H9 (cell line): ENCODE measurements at regions not wholly inside any gene's neighbourhood (a gene's known extent, or its start where the extent isn't known, plus 50 kb on each side); places are given as distances from the start of the nearest gene placed in this dataset.

Experiments used
- DNase-seq: peaks from one replicate; pipeline ENCODE4 v3.0.0-alpha.2; 2017
- H2AFZ ChIP-seq: one replicate; pipeline ENCODE4 v1.6.1; 2013; ENCODE audit warnings: mild to moderate bottlenecking, low read length, control low read depth, moderate library complexity
- H2AK5ac ChIP-seq: 2 replicates; pipeline ENCODE4 v1.6.1; 2013; ENCODE audit warnings: low read length, control low read depth, mixed read lengths; ENCODE audit not compliant: insufficient read length
- H2BK120ac ChIP-seq: one replicate; pipeline ENCODE4 v1.6.1; 2013; ENCODE audit warnings: low read depth, mild to moderate bottlenecking, low read length, control low read depth, inconsistent platforms; ENCODE audit not compliant: poor library complexity, severe bottlenecking
- H2BK12ac ChIP-seq: 2 replicates; pipeline ENCODE4 v1.6.1; 2013; ENCODE audit warnings: low read length, control low read depth, mixed read lengths, low read depth; ENCODE audit not compliant: insufficient read length
- H2BK15ac ChIP-seq: 2 replicates; pipeline ENCODE4 v1.6.1; 2013; ENCODE audit warnings: low read depth, low read length, control low read depth
- H2BK20ac ChIP-seq: one replicate; pipeline ENCODE4 v1.6.1; 2013; ENCODE audit warnings: low read depth, mild to moderate bottlenecking, low read length, control low read depth, inconsistent platforms; ENCODE audit not compliant: poor library complexity, severe bottlenecking
- H2BK5ac ChIP-seq: 2 replicates; pipeline ENCODE4 v1.6.1; 2013; ENCODE audit warnings: low read length, control low read depth, mixed read lengths; ENCODE audit not compliant: insufficient read length
- H3K14ac ChIP-seq: 2 replicates; pipeline ENCODE4 v1.6.1; 2013; ENCODE audit warnings: low read length, control low read depth; ENCODE audit not compliant: insufficient read depth
- H3K18ac ChIP-seq: 2 replicates; pipeline ENCODE4 v1.6.1; 2013; ENCODE audit warnings: low read depth, mild to moderate bottlenecking, mixed read lengths, low read length, control low read depth; ENCODE audit not compliant: insufficient read length
- H3K23ac ChIP-seq: 2 replicates; pipeline ENCODE4 v1.6.1; 2013; ENCODE audit warnings: low read length, control low read depth, mixed read lengths, low read depth; ENCODE audit not compliant: insufficient read length
- H3K23me2 ChIP-seq: 2 replicates; pipeline ENCODE4 v1.6.1; 2013; ENCODE audit warnings: low read depth, mild to moderate bottlenecking, mixed read lengths, low read length, control low read depth; ENCODE audit not compliant: insufficient read length, poor library complexity, severe bottlenecking
- H3K27ac ChIP-seq: 2 replicates; pipeline ENCODE4 v1.5.1; 2013; ENCODE audit warnings: low read length, control low read depth, mixed read lengths, low read depth; ENCODE audit not compliant: insufficient read length
- H3K27me3 ChIP-seq: 2 replicates; pipeline ENCODE4 v1.6.1; 2013; ENCODE audit warnings: low read length, control low read depth, inconsistent platforms; ENCODE audit not compliant: insufficient read depth
- H3K4ac ChIP-seq: 2 replicates; pipeline ENCODE4 v1.6.1; 2013; ENCODE audit warnings: low read depth, mild to moderate bottlenecking, control low read depth, inconsistent platforms, low read length, moderate library complexity
- H3K4me1 ChIP-seq: 2 replicates; pipeline ENCODE4 v1.6.1; 2013; ENCODE audit warnings: low read length, control low read depth, inconsistent platforms; ENCODE audit not compliant: insufficient read depth
- H3K4me2 ChIP-seq: 2 replicates; pipeline ENCODE4 v1.6.1; 2013; ENCODE audit warnings: low read length, control low read depth, mixed read lengths; ENCODE audit not compliant: insufficient read length, insufficient read depth
- H3K56ac ChIP-seq: 2 replicates; pipeline ENCODE4 v1.6.1; 2013; ENCODE audit warnings: low read depth, mild to moderate bottlenecking, mixed read lengths, low read length, control low read depth; ENCODE audit not compliant: insufficient read length
- H3K79me1 ChIP-seq: 2 replicates; pipeline ENCODE4 v1.6.1; 2013; ENCODE audit warnings: low read depth, mild to moderate bottlenecking, moderate library complexity, low read length, control low read depth, inconsistent platforms; ENCODE audit not compliant: insufficient read depth, poor library complexity, severe bottlenecking
- H3K79me2 ChIP-seq: 2 replicates; pipeline ENCODE4 v1.6.1; 2013; ENCODE audit warnings: low read length, control low read depth, inconsistent platforms; ENCODE audit not compliant: insufficient read depth
- H3K9ac ChIP-seq: 2 replicates; pipeline ENCODE4 v1.6.1; 2013; ENCODE audit warnings: low read length, control low read depth, mixed read lengths; ENCODE audit not compliant: insufficient read length; ENCODE audit errors: extremely low read depth
- H3K9me3 ChIP-seq: one replicate; pipeline ENCODE4 v1.6.1; 2013; ENCODE audit warnings: low read depth, low read length, inconsistent platforms; ENCODE audit not compliant: control insufficient read depth
- H3T11ph ChIP-seq: one replicate; pipeline ENCODE4 v1.6.1; 2013; ENCODE audit warnings: mild to moderate bottlenecking, low read length, control low read depth, inconsistent platforms
- H4K20me1 ChIP-seq: one replicate; pipeline ENCODE4 v1.6.1; 2013; ENCODE audit not compliant: control insufficient read depth, insufficient read length, insufficient read depth
- H4K5ac ChIP-seq: 2 replicates; pipeline ENCODE4 v1.6.1; 2013; ENCODE audit warnings: low read depth, mild to moderate bottlenecking, mixed read lengths, low read length, control low read depth; ENCODE audit not compliant: insufficient read length
- H4K8ac ChIP-seq: replicated peaks from 2 replicates; pipeline ENCODE4 v1.6.1; 2013; ENCODE audit warnings: low read length, control low read depth, mixed read lengths, low read depth; ENCODE audit not compliant: insufficient read length
- H4K91ac ChIP-seq: 2 replicates; pipeline ENCODE4 v1.6.1; 2013; ENCODE audit warnings: low read depth, mild to moderate bottlenecking, moderate library complexity, mixed read lengths, low read length, control low read depth; ENCODE audit not compliant: insufficient read length
- H3K27ac Mint-ChIP-seq, 3 experiments: 2 replicates in 2 of 3; 3 replicates in 1 of 3; pipeline ENCODE4 v1.8.0; 2020 to 2021; ENCODE audit warnings: mixed read lengths in 3 of 3, mild to moderate bottlenecking in 1 of 3, moderate library complexity in 1 of 3
- H3K27me3 Mint-ChIP-seq: 2 replicates; pipeline ENCODE4 v1.8.0; 2021; ENCODE audit warnings: low read depth, mild to moderate bottlenecking, moderate library complexity, mixed read lengths
- H3K36me3 Mint-ChIP-seq, 3 experiments: 2 replicates in 2 of 3; 3 replicates in 1 of 3; pipeline ENCODE4 v1.8.0; 2020 to 2021; ENCODE audit warnings: low read depth in 3 of 3, mixed read lengths in 3 of 3; ENCODE audit not compliant: insufficient read depth in 1 of 3
- H3K4me1 Mint-ChIP-seq, 2 experiments: 2 replicates each; pipeline ENCODE4 v1.8.0; 2020; ENCODE audit warnings: mixed read lengths in 2 of 2
- H3K4me3 Mint-ChIP-seq, 2 experiments: 2 replicates in 1 of 2; 3 replicates in 1 of 2; pipeline ENCODE4 v1.8.0; 2020 to 2021; ENCODE audit warnings: mild to moderate bottlenecking in 2 of 2, mixed read lengths in 2 of 2, moderate library complexity in 1 of 2
- H3K9me3 Mint-ChIP-seq, 2 experiments: 2 replicates in 1 of 2; 3 replicates in 1 of 2; pipeline ENCODE4 v1.8.0; 2020; ENCODE audit warnings: mild to moderate bottlenecking in 2 of 2, mixed read lengths in 2 of 2, moderate library complexity in 1 of 2
- WGBS: extraction: QIAGEN DNeasy Blood & Tissue Kit; methylation state at CpG from one replicate; pipeline ENCODE4 v1.1.7; 2013; ENCODE audit warnings: missing lambda C conversion rate, low lambda C conversion rate, mixed read lengths; ENCODE audit not compliant: insufficient read length; ENCODE audit errors: extremely low coverage; 5-methylcytosine and 5-hydroxymethylcytosine counted together
- TF ChIP-seq, protein P1 (sequence below): fragments of 200-600 bp; sonication (generic); conservative IDR thresholded peaks from 3 replicates; pipeline ENCODE4 v1.8.0; 2021; ENCODE audit warnings: antibody characterized with exemption, mild to moderate bottlenecking

DNA sequence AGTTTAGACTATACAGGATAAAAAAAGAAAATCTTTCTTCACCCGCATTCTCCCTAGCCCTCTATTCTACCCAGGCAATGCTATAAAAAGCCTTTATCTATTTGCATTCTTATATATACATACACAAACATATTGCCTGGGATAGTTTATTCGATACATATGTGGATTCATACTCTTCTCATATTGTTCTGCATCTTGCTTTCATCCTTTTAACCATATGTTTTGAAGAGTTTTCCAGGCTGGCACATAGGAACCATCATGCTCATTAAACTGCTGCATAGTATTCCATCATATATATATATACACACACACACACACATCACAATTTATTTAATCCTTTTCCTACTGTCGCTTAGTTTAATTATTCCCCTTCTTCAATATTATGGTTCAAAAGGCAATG is 461.2 kb downstream of the NTRK2 start:
- Histone ChIP-seq H3K4me2 (no peak overlapping the region), H3K4ac (no peak overlapping the region), H3K79me1 (no peaks in the 10 kb centered on the region), H3K9me3 (no peaks in the 10 kb centered on the region), H3K23me2 (no peaks in the 10 kb centered on the region), H3K27ac (no peak overlapping the region), H4K20me1 (no peaks in the 10 kb centered on the region), H2BK5ac (no peak overlapping the region), H3K23ac (no peak overlapping the region), H2BK15ac (no peak overlapping the region), H3K79me2 (no peaks in the 10 kb centered on the region), H4K91ac (no peak overlapping the region), H3K4me1 (peaks cover 2% of the 10 kb centered on the region; the same call in 1 of the 2 replicates), H2AK5ac (no peak overlapping the region), H2BK20ac (no peak overlapping the region), H4K5ac (no peak overlapping the region), H3K9ac (no peak overlapping the region), H4K8ac (no peak overlapping the region), H3K14ac (no peak overlapping the region), H2BK12ac (no peak overlapping the region), H3K27me3 (no peaks in the 10 kb centered on the region), H3K56ac (no peak overlapping the region), H3T11ph (no peak overlapping the region), H3K18ac (no peak overlapping the region), H2BK120ac (no peak overlapping the region), H2AFZ (no peak overlapping the region)
- Mint-ChIP-seq H3K27ac (no peak overlapping the region), H3K27me3 (no peaks in the 10 kb centered on the region), H3K36me3 (peaks cover 4 to 12% (median 9%) of the 10 kb centered on the region in 3 experiments; a peak in 6 of 7 replicates), H3K4me1 (peaks cover 26 to 27% of the 10 kb centered on the region in 2 experiments), H3K4me3 (no peak overlapping the region), H3K9me3 (peaks cover 13 to 16% of the 10 kb centered on the region in 2 experiments; a peak in 4 of 5 replicates)
- DNase-seq: no peak
- TF ChIP-seq, protein P1, sequence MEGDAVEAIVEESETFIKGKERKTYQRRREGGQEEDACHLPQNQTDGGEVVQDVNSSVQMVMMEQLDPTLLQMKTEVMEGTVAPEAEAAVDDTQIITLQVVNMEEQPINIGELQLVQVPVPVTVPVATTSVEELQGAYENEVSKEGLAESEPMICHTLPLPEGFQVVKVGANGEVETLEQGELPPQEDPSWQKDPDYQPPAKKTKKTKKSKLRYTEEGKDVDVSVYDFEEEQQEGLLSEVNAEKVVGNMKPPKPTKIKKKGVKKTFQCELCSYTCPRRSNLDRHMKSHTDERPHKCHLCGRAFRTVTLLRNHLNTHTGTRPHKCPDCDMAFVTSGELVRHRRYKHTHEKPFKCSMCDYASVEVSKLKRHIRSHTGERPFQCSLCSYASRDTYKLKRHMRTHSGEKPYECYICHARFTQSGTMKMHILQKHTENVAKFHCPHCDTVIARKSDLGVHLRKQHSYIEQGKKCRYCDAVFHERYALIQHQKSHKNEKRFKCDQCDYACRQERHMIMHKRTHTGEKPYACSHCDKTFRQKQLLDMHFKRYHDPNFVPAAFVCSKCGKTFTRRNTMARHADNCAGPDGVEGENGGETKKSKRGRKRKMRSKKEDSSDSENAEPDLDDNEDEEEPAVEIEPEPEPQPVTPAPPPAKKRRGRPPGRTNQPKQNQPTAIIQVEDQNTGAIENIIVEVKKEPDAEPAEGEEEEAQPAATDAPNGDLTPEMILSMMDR: no peak
- 100% methylated on average over 1 of the region's 3 CpGs for WGBS
